GM19023 (cell line): ENCODE measurements at regions not wholly inside any gene's neighbourhood (a gene's known extent, or its start where the extent isn't known, plus 50 kb on each side); places are given as distances from the start of the nearest gene placed in this dataset.

Experiments used
- ATAC-seq: cut with Tn5 transposase; IDR thresholded peaks from one replicate; pipeline ENCODE4 v1.9.1; 2021; ENCODE audit warnings: mild to moderate bottlenecking, moderate library complexity; ENCODE audit not compliant: unreplicated experiment

DNA sequence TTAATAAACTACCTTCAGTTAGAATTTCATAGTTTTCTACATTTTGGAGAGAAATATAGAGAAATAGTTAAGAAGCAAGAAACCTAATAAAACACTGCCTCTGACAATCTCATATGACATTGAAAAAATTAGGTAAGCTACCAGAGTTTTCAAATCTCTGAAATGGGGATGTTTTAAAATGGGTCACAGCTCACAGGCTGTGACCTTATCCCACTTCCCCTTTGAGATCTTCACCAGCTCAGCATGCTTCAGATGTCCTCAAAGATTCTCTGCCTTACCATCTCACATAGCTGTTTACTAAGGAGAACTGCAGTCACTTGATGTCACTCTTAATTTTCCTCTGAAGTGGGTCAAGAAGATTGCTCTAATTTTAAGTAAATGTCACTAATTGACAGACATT, 717.8 kb downstream of the JRKL start:
- no peak for ATAC-seq

DNA sequence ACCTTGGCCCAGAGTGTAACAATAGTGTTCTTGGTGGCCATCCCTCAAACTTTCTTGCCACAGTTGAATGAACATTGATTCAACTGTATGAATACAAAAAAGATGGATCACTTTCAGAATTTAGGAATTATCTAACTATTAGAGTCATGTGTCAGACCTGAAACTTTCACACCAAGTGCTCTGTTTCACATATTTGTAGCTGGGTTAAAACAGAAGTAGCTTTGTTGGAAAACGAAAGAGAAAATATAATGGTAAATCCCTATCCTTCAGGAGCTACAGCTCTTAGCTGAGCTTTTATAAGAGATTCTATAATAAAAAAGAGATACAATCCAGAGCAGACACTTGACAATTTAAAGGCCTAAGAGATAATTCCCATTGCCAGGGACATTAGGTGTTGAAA, 719.3 kb downstream of the JRKL start:
- no peak for ATAC-seq

DNA sequence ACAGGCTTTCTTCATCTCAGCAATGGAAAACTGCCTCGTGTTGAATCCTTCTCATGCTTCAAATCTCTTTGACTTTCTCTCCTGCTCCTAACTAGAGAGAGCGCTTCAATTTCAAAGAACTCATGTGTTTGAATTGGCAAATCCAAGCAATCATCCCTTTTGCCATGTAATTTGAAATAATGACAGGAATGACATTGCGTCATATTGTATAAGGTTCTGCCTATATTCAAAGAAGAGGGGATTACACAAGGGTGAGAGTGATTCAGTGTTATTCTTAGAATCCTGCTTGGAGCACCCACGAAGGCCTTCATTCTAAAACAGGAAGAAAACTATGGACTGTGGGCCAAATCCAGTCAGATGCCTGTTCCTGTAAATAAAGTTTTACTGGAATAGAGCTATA, 720.6 kb downstream of the JRKL start:
- no peak for ATAC-seq

GRCh38 chr11:97111559-97111958, 721.7 kb downstream of the JRKL start:
- ATAC-seq: no peak

DNA sequence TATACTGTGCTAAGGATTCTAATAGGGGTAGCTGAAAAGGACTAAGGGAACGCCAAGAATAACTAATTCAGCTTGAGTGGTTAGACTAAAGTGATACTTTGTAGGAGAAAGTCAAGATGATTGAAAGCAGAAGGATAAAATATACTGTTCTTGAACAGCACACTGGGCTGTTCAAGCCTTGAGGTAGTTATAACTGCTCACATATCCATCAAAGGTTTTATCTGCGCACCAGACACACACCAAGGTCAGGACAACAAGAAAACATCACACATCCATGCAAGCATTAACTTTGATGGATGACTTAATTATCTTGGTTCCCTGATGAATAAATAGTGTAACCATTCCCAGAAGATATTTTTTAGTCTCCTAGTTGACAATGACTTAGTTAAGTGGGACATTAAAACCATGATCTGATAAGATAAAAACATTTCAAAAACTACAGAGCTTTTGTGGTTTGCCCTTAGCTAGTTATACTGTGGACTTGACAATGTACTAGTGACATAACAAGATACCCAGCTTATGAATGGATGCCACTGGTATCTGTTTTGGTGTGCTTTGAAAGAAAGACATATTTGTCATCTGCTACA, 728.9 kb downstream of the JRKL start:
- no peak for ATAC-seq

DNA sequence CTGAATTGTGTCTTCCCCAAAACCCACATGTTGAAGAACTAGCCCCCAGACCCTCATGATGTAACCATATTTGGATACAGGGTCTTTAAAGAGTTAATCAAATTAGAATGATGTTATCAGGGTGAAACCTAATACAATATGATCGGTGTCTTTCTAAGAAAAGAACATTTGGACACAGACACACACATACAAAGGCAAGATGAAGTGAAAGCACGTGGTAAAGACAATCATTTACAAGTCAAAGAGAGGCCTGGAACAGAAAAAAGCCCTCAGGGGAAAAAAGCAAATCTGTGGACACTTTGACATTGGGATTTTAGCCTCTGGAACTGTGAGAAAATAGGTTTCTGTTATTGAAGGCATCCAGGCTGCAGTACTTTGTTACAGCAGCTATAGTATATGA, 733.4 kb downstream of the JRKL start:
- no peak for ATAC-seq

DNA sequence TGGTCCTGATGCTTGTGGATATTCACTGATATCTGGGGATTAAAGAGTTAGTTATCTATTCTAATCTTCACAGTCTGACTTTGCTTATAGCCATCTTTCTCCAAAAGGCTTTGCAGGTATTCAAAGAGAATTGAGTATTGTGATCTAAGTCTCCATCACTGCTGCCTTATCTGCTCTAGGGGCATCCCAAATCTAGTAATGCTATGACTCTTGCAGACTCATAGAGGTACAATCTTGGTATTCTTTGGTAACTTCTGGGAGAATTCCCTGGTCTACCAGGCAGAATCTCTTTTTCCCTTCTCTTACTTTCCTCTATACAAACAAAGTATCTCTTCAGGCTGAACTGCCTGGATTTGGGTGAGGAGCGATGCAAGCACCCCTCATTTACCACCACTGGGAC, 746.3 kb downstream of the JRKL start:
- ATAC-seq: no peak

DNA sequence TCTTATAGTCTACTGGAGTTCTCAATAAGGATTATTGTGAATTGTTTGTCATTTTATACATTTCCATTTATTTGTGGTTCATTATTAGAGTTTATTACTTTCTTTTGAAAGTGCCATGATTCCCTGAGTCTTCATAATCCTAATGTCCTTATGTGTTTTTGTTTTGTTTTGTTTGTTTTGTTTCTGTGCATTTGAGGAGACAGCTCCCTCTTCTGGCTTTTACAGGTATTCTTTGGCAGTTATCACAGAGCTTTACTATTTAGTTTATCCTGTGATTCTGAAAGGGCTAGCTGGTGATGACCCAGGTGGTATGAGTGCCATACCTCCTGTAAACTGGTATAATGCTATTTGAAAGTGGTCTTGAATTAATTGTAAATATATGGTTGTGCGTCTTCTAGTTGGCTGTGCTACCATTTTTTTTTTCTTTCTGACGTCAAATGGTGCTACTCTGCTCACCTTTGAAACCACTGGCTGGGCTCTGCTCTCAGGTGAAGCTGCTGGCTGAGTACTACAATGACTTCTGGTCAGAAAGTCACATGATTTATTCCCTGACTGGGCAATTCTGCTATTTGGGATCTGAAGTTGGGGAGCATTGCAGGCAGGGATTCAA, 751.2 kb downstream of the JRKL start:
- no peak for ATAC-seq

DNA sequence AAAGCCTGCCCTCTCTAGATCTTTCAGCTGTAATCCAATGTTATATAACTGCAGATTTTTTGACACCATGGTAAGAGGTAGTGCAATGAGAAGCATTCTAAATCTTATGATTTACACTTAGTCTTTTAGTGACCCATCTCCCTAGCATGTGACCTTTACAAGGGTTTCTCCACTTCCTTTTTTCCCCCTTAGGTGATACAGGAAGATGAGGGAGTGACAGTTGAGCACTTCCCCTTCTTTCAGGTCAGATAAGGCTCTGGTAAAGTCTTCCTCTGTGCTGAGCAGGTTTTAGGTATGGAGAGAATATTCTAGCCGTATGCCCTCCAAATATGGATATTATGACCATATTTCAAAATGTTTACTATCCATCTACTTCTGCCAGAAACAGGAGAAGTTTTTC, 753.6 kb downstream of the JRKL start:
- ATAC-seq: no peak

- ATAC-seq: no peak
Observed at GRCh38 chr11:97149741-97150140, 759.9 kb downstream of the JRKL start.

GRCh38 chr11:97157221-97157740, 767.5 kb downstream of the JRKL start:
- ATAC-seq: no peak

GRCh38 chr11:97158243-97158642, 768.4 kb downstream of the JRKL start:
- ATAC-seq: no peak

DNA sequence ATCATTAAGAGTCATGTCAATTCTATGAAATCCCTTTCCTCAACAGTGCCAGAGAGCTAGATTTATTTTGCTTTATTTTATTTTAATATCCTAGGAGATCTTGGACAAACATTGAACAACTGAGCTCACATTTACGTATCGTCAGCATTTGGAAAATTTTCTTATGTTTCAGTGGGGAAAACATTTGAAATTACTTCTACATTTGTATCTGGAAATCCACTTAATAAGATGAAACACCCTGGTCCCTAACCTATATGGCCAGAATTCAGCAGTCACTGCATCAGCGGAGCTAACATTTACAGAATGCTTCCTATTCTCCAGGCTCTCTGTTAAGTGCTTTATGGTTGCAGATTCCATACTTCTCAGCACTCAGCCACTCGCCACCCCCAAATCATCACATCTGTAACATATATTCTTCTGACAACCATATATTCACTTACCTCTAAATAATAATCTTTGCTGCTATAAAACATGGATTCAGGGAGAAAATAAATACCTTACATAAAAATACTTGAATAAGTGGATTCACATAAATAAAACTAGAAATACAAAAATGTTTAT, 773.9 kb downstream of the JRKL start:
- ATAC-seq: no peak

DNA sequence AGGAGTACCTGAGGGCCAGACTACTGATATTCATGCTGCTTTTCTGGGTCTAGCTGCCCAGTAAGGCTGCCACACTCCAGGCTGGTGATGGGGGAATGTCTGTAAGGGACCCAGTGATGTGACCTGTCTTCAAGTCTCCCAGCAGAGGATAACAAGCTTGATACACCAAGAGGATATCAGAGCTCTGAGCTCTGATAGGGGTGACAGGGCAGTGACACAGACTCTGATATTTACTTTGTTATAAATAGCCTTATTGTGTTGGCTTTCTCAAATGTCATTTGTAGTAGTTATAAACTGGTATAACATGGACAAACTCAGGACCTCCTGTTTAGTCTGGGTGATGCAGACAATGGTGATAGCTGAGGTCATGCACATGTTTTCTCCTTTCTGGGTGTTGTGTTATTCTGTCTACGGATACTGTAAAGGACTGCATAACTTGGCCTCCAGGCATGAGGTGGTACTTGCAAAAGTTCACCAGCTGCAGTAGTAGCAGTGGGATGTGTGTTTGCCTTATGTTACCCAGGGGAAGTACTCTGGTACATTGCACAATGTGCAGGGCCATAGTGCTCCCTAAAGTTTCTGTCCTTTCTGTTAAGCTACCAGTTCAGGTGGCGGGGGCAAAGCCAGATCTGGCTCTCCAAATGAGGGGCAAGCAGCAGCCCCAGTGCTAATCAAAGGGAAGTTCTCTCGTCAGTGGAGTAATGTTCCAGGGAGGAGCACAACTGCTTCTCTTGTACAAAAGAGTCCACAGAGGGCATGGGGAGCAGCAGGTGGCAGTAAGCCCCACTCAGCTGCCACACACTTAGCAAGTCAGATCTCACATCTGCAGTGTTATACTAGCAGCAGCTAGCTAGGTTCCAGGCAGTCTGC, 812.2 kb downstream of the JRKL start:
- ATAC-seq: no peak

DNA sequence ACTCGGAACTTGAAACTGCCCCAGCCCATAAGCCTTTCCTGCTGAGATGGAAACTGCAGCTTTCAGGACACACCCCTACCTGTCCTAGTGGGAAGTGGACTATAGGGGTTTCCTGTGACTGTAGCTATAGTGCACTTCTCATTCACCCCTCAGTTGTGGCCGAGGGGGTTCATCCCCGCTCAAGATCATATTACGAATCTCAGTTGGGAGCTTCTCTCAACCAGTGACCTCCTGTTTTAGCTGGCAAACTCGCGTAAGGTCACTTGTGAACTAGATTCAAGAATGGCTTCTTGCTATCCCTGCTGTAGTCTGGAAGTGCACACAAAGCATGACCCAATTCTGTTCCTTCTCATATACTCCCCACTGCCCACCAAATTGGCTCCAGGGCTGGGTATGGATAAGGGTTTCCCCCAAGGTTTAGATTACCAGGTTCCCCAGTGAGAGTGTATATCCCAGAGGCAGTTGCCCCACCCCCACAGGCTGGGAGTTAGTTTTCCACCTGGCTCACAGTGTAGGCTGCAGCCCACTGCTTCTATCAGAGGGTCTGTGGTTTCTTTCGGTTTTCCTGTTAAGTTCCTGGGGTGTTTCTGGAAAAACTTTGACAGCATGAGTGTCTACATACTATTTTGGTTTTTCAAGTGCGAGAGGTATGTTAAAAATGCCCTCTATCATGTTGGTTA, 812.9 kb downstream of the JRKL start:
- no peak for ATAC-seq

GRCh38 chr11:97218011-97218410, 828.2 kb downstream of the JRKL start:
- no peak for ATAC-seq

GRCh38 chr11:97223647-97224046, 833.8 kb downstream of the JRKL start:
- ATAC-seq: no peak

DNA sequence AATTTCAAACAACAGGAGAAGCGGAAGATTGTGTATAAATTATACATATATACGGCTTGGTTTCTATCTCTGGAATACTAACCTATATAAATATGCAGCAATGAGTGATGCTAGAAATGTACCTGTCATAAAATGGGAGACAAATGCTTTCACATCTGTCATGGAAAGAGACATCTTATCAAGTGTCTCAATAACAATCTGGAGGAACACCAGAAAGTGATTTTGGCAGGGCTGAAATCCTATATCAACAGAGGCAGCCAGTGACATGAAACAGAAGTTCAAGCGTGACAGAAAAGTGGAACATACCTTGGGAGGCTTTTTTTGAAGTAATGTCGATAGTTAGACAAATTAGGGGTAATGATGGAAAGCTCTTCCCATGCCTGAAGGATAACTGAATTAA, 834.6 kb downstream of the JRKL start:
- ATAC-seq: no peak

GRCh38 chr11:97225794-97226193, 836.0 kb downstream of the JRKL start:
- ATAC-seq: no peak

- ATAC-seq: no peak
Observed at GRCh38 chr11:97229936-97230335, 840.1 kb downstream of the JRKL start.

GRCh38 chr11:97231231-97231630, 841.4 kb downstream of the JRKL start:
- ATAC-seq: no peak
